Stimulated activated CD8-positive, alpha-beta memory T cell treated with anti-CD3 and anti-CD28 coated beads, Interleukin-4, amount 100 ng/mL, for 24 hours (primary cell): ENCODE measurements at regions not wholly inside any gene's neighbourhood (a gene's known extent, or its start where the extent isn't known, plus 50 kb on each side); places are given as distances from the start of the nearest gene placed in this dataset.

Experiments
- DNase-seq: peaks from one replicate; pipeline ENCODE4 v3.0.0-alpha.2; 2020; ENCODE audit warnings: low read depth

DNA sequence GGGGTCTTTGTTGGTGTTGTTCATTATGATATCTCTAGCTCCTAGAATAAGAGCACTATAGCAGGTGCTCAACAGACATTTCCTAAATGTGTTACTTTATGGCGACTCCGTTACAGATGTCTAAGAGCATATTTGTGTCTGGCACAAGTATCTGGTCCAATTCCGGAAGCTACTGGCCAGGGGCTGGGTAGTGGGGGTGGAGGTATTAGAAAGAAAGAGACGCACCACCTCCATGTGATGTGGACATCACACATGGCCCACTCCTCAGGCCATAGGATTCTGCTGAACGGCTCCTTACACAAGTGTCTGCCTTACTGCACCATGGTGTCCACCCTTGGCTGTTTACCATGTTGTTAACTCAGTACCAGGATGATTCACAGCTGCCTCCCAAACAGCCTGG lies 296.8 kb upstream of the MKI67 start:
- no peak for DNase-seq

- DNase-seq, result no peak
Measured at GRCh38 chr10:128429321-128429720, 303.1 kb upstream of the MKI67 start.

- no peak for DNase-seq
Measured at GRCh38 chr10:128429835-128430513, 303.8 kb upstream of the MKI67 start.

DNA sequence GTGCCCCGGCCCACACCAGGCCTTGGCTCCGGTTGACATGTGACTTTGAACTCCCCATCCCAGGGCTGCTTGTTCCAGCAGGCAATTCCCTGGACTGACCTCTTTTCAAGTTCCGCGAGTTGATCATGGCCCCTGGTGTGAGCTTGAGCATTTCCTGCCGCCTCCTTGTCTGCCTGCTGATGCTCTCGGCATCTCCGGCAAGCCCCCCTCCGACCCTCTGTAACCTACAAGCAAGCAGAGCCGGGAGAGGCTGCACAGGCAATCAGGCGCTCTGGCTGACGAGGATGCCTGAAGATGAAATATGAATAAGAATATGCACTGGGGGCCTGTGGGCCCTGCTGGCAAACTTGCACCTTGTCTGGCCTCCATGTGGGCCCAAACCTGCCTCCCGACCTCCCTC lies 304.9 kb upstream of the MKI67 start:
- DNase-seq, result no peak

GRCh38 chr10:128431506-128431905 lies 305.3 kb upstream of the MKI67 start:
- no peak for DNase-seq

GRCh38 chr10:128432011-128432410 lies 305.8 kb upstream of the MKI67 start:
- DNase-seq, result no peak

DNA sequence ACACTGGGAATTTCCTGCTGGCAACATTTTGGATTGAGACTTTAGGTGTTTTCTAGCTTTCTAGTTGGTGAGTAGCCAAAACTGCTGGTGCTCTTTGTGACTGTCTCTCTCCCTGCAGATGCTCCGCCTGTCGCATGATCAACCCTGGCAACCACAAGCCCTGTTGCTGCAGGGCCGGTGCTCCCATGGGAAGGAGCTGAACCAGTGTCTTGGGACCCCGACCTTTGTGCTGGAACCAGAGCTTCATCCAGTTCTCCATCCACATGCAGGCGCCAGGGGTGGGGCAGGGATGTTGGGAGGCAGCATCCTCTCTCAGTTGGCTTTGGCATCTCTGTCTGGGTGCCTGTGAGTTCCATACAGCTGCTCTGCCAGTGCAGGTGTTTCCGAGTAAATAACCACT lies 306.2 kb upstream of the MKI67 start:
- DNase-seq, result no peak

GRCh38 chr10:128435811-128436210 lies 309.6 kb upstream of the MKI67 start:
- no peak for DNase-seq

DNA sequence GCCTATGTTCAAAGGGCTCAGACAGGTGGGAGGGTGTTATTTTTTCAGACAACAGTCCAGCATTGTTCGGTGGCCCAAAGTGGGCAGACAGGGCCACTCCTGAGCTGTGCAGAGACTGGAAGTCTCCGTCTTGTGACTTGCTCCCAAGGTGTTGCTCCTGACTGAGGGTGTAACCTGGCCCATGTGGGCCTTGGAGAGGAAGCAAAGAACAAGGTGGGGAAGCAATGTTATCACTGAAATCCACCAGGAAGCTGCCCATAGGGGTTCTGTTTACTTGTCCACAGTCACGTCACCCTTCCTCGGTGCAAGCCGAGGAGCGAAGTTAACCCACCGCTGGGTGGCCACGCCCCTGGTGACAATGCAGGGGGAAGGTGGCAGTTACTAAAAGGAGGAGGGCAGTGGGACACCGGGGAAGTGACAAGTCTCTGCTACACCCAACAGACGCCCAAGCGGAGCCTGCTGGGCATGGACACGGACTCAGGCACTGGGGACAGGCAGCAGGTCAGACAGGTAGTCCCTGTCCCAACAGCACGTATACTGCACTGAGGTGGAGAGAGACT lies 311.6 kb upstream of the MKI67 start:
- DNase-seq, result no peak

DNA sequence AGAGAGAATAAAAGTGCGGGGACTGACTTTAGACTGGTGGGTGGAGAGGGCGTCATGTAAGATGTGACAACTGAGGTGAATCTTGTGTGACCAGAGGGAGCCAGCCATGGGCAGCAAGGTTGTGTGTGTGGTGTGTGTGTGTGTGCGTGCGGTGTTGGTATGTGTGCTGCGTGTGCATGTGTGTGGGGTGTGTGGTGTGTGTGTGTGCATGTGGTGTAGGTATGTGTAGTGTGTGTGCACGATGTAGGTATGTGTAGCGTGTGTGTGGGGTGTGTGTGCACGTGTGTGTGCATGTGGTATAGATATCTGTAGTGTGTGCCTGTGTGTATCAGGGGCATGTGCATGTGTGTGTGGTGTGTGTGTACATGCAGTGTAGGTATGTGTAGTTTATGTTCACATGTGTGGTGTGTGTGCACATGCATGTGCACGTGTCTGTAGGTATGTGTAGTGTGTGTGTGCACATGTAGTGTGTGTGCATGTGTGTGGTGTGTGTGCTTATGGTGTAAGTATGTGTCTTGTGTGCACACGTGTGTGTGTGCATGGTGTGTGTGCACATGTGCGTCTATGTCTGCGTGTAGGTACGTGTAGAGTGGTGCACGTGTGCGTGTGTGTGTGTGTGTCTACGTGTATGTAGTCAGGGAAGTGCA lies 312.3 kb upstream of the MKI67 start:
- no peak for DNase-seq

DNA sequence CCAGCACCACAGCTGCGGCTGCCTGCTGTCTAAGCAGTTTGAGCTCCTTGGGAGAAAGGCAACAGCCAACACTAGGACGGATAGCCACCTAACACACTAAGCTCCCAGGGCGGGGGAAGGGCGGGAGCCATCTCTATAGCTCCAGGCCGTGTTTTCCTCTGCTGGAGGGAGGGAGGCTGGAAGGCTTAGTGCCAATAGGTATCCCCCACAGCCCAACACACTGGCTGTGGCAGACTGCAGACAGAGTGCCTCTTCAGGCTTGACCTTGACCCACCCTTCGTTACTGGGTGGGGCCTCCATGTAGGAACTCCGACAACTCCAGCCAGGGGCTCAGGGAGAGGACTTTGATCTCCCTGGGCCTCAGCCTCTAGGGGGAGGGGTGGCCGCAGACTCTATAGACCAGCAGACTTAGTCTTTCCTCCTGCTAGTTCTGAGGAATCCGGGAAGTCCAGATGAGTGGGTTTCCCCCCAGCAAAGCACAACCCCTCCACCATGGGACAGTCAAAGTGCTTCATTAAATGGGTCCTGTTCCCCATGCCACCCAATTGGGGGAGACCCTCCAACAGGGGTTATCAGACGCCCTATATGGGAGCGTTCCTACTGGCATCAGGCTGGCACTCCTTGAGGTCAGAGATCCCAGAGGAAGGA lies 314.4 kb upstream of the MKI67 start:
- DNase-seq, result no peak

DNA sequence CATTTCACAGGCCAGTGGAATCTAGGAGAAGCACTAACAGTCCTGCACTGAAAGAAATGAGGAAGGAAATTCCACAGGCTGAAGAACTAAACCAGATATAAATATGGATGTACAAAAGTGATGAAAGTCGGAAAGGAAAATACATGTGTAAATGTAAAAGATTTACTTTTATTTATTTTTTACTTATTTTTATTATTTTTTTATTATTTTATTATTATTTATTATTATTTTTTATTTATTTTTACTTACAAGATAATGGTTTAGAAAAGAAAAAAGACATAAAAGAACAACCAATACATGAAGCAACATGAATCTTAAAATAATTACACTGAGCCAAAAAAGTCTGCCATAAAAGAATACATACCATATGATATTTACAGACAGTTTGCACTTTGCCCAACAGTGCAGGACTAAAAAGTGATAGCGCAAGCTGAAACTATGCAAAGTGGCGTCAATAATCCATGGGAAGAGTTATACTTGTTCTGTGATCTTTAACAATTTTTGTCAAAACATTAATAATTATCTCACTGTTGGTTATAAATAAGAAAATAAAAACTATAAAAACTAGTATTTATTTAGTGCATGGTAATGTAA lies 317.8 kb upstream of the MKI67 start:
- DNase-seq, result no peak

DNA sequence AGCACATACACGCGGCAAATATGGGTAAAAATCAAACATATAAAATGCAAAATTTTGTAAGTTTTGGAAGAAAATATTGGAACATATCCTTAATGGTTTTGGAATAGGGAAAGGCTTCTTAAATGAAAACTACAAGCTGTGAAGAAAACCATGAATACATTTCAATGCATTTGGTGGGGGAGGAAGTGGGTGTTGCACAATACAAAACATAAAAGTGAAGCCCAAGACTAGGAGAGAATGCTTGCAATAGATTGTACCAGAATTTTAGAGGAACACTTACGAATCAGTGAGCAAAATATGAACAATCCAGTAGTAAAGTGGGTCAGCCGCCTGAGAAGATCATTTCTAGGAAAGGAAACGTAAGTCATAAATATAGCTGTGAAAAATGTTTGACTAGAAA lies 322.6 kb upstream of the MKI67 start:
- DNase-seq, result no peak

DNA sequence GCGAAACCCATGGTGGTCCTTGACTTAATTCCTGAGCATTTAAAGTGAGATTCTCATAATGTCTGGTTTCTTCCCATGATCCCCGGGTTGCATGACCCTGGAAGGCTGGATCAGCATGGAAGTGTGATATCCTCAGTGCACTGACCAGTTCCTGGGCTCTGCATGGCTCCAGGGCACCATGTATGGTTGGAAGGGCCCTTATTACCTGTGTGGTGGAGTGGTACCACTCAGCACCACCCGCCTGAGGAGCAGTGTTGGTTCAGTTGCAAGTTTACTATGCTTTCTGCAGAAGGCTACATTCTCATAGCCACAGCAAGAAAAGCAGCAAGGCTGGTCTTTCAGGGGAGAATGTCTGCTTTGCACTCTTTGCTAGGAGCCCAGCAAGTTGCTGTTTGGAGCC lies 325.7 kb upstream of the MKI67 start:
- no peak for DNase-seq

- DNase-seq, result no peak
Measured at GRCh38 chr10:128456271-128456670, 330.0 kb upstream of the MKI67 start.

DNA sequence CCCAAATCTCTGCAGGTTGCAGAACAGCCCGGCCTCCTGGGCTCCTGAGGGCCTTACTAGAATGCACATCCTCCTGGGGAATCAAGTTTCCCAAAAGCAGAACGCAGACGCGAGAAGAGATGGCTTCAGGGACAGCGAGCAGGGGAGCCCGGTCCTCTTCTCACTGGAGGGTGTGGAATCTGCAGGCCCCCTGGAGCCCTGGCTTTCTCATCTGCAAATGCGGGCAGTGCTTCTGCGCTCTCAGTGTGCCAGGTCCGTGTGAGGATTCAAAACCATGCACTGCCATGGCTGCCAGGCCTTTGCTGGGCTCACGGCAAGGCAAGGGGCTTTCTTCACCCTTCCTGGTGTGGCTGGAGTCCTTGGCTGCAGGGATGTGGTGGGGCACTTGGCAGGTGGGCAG lies 330.9 kb upstream of the MKI67 start:
- no peak for DNase-seq

- no peak for DNase-seq
Measured at GRCh38 chr10:128461991-128462390, 335.8 kb upstream of the MKI67 start.

GRCh38 chr10:128462844-128463243 lies 336.6 kb upstream of the MKI67 start:
- no peak for DNase-seq

GRCh38 chr10:128463991-128464760 lies 338.0 kb upstream of the MKI67 start:
- no peak for DNase-seq

GRCh38 chr10:128465697-128466096 lies 339.5 kb upstream of the MKI67 start:
- DNase-seq, result no peak

GRCh38 chr10:128466831-128467371 lies 340.7 kb upstream of the MKI67 start:
- no peak for DNase-seq

GRCh38 chr10:128468462-128468861 lies 342.2 kb upstream of the MKI67 start:
- no peak for DNase-seq
